Heart left ventricle (tissue), 13 donors: ENCODE measurements at regions not wholly inside any gene's neighbourhood (a gene's known extent, or its start where the extent isn't known, plus 50 kb on each side); places are given as distances from the start of the nearest gene placed in this dataset.

Experiments
- POLR2A ChIP-seq, 2 donors: fragments of 450-650 bp; IDR thresholded peaks; one replicate each; pipeline ENCODE4 v1.6.1; 2017; ENCODE audit warnings: antibody characterized with exemption in 2 of 2, mild to moderate bottlenecking in 2 of 2, moderate library complexity in 2 of 2
- TF ChIP-seq, protein P1 (sequence below), 12 donors: fragments of 200-600 bp; sonication (generic) in 4 of 12; IDR thresholded peaks; one replicate each; pipeline versions ENCODE4 v1.5.0 to v1.8.0; 2018 to 2022; ENCODE audit warnings: antibody characterized with exemption in 12 of 12, mild to moderate bottlenecking in 5 of 12
- donor health status: ischemic (EF 13 %, LVEDD 7.1; RV severe dilation, severe dysfunction).
- donor health status: DM: no; HTN: yes; CAD: no.
- donor health status: DM: no; HTN: no; CAD: no.
- donor health status: ischemic (EF 25% LVEDD 6.9; RV normal size, moderate dysfunction).
- donor health status: ischemic (EF 25% LVEDD 5.7; RV mildly dilated, moderate dysfunction).
- donor health status: ischemic (EF 35%, LVEDD 5.7; RV mildly dilated, moderate dysfunction).
- donor health status: nonischemic (EF 11% LVEDD 7.7; RV severe dilation, severe dysfunction).
- donor health status: DM: yes; HTN: yes; CAD: no.
- donor health status: PGD.
- donor health status: ischemic (EF 29% LVEDD 5.4; RV normal size, mild dysfunction).
- donor health status: nonischemic (EF 23%, LVEDD 6.1; RV moderate dilation, normal function).

DNA sequence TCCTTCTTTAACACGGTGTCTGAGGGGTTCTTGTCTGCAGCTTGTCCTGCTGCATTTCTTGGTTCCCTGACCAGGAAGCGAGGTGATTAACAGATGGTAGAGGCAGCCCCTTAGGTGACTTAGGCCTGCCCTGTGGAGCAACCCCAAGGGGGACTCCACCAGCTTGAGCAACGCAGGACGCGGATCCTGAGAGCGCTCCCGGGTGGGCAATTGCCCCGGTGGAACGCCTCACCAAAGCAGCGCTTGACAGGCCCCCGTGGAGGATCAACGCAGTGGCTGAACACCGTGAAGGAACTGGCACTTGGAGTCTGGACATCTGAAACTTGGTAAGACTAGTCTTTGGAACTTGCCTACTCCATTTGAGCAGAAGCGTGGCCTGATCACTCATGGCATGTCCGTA lies 272.9 kb upstream of the ATXN7L3B start:
- TF ChIP-seq POLR2A (IDR thresholded peaks at IDR 0.05), result no peak
- TF ChIP-seq, protein P1, sequence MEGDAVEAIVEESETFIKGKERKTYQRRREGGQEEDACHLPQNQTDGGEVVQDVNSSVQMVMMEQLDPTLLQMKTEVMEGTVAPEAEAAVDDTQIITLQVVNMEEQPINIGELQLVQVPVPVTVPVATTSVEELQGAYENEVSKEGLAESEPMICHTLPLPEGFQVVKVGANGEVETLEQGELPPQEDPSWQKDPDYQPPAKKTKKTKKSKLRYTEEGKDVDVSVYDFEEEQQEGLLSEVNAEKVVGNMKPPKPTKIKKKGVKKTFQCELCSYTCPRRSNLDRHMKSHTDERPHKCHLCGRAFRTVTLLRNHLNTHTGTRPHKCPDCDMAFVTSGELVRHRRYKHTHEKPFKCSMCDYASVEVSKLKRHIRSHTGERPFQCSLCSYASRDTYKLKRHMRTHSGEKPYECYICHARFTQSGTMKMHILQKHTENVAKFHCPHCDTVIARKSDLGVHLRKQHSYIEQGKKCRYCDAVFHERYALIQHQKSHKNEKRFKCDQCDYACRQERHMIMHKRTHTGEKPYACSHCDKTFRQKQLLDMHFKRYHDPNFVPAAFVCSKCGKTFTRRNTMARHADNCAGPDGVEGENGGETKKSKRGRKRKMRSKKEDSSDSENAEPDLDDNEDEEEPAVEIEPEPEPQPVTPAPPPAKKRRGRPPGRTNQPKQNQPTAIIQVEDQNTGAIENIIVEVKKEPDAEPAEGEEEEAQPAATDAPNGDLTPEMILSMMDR (IDR thresholded peaks at IDR 0.05), result no peak
